PFSK-1 (cell line): ENCODE measurements at regions not wholly inside any gene's neighbourhood (a gene's known extent, or its start where the extent isn't known, plus 50 kb on each side); places are given as distances from the start of the nearest gene placed in this dataset.

ENCODE experiments used
- FOXP2 ChIP-seq: optimal IDR thresholded peaks from 2 replicates; pipeline ENCODE3; 2011; ENCODE audit warnings: borderline replicate concordance, control low read depth, inconsistent platforms; ENCODE audit not compliant: insufficient read depth; ENCODE audit errors: extremely low read length, extremely low read depth
- POLR2AphosphoS5 ChIP-seq: IDR thresholded peaks from 2 replicates; pipeline ENCODE4 v1.6.1; 2012; ENCODE audit warnings: low read depth, mild to moderate bottlenecking, control low read depth, low read length, moderate library complexity
- REST ChIP-seq, 2 experiments: IDR thresholded peaks; 2 replicates each; pipeline versions ENCODE4 v1.6.1 to v1.8.0; 2011 to 2012; ENCODE audit warnings: low read depth in 2 of 2, low read length in 2 of 2, control low read depth in 1 of 2, inconsistent platforms in 1 of 2, mild to moderate bottlenecking in 1 of 2, moderate library complexity in 1 of 2; ENCODE audit not compliant: insufficient read depth in 1 of 2
- SIN3A ChIP-seq: IDR thresholded peaks from 2 replicates; pipeline ENCODE4 v1.6.1; 2012; ENCODE audit warnings: mild to moderate bottlenecking, low read length, moderate library complexity, borderline replicate concordance; ENCODE audit not compliant: insufficient read depth
- TAF1 ChIP-seq: IDR thresholded peaks from 2 replicates; pipeline ENCODE4 v1.6.1; 2012; ENCODE audit warnings: low read length, control low read depth, borderline replicate concordance; ENCODE audit not compliant: insufficient read depth

DNA sequence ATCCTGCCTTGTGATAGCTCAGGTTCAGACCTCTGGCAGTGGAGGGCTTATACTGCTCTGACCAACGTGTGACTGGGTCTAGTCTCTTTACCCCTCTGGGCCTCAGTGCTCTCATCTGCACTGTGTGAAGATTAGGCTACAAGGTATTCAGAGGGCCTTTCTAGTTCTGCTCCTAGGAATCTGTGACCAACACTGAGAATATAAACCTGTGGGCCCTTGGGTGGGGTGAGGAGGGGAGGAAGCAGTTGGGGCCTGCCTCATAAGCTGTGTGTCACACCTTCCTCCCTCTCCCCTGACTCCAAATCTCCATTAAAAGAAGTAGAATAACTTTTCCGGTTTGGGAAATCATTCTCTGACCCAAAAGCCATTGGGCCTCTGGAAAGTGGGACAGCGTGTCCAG is 66.3 kb upstream of the MSN start:
- TF ChIP-seq REST (IDR thresholded peaks at IDR 0.05; ENCODE audit: insufficient read depth in 1 of 2, low read depth in 2 of 2, low read length in 2 of 2) (no peak), POLR2AphosphoS5 (no peak), TAF1 (no peak), SIN3A (no peak), FOXP2 (no peak)
